HG03196 (cell line): ENCODE measurements at regions not wholly inside any gene's neighbourhood (a gene's known extent, or its start where the extent isn't known, plus 50 kb on each side); places are given as distances from the start of the nearest gene placed in this dataset.
"Not testable (repeated sequence)": the region's sequence is repeated elsewhere in the genome, so short reads cannot be mapped to it uniquely, and the experiment has no call there.

Source experiments
- ATAC-seq: cut with Tn5 transposase; IDR thresholded peaks from one replicate; pipeline ENCODE4 v1.9.1; 2021; ENCODE audit not compliant: unreplicated experiment

- ATAC-seq: no peak
Observed at GRCh38 chr15:39400002-39400401, 180.9 kb upstream of the THBS1 start.

GRCh38 chr15:39400821-39401550, 179.9 kb upstream of the THBS1 start:
- no peak for ATAC-seq

- no peak for ATAC-seq
Observed at GRCh38 chr15:39403640-39404117, 177.2 kb upstream of the THBS1 start.

- ATAC-seq: no peak
Observed at GRCh38 chr15:39404767-39405181, 176.1 kb upstream of the THBS1 start.

- ATAC-seq: no peak
Observed at GRCh38 chr15:39406485-39406884, 174.4 kb upstream of the THBS1 start.

DNA sequence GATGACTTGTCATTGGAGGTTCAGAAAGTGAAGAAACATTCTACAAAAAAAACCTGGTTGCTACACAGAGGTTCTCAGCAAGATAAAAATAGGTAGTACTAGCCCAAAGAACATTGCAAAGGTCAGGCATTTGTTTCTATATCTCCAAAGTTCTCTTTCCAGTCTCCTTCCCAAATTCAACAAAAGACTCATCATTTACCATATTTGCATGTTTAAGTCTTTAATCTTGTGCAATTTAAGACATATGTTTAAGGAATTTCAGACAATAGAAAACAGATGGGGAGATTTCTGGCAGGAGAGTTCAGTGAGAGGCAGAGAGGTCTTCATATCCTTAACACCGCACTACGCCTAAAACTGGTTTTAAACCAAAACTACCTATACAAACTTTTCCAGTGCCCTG, 173.8 kb upstream of the THBS1 start:
- ATAC-seq: no peak

DNA sequence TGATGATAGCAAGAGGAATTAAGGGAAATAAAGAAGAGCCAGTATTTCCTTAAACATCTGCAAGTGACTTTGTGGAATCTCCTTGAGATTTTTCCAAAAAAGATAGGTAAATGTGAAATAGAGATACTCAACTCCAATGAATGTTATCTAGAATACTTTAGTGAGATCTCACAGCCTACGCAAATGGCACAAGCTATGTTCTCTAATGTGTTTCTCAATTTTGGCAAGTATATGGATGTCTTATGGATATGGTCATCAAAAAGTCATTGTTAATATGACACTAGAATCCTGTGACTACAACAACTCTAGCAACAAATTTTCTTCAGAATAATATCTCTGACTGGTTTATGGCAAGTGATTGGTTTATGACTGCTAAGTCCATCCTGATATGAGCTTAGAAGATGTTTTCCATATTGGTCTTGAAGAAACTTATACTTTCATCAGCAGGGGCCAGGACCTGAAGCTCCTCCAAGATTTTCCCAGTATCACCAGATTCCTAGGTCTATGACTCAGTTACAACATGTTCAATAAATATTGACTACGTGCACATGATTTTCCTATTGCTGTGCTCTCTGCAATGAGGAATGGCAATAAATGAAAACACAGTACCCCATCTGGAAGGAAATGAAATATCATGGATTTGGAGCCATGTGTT, 170.9 kb upstream of the THBS1 start:
- no peak for ATAC-seq

GRCh38 chr15:39411102-39411989, 169.5 kb upstream of the THBS1 start:
- ATAC-seq: peak; percentile 92

DNA sequence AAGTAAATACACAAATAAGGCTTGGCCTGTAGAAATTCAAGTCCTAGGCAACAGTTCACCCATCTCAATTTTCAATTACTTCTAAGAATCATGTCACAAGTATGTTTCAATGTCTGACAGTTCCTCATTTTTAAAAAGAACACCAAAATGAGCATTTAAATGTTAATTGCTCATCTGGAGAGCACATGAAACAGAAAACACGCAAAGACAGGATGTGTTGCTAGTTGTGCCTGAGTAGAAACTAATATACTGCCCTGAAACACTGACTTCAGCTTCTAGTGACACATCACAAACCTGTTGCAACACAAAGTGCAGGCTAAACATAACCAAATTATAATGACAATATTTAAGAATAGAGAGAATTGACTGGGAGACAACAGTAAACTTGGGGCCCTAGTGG, 167.3 kb upstream of the THBS1 start:
- ATAC-seq: no peak

DNA sequence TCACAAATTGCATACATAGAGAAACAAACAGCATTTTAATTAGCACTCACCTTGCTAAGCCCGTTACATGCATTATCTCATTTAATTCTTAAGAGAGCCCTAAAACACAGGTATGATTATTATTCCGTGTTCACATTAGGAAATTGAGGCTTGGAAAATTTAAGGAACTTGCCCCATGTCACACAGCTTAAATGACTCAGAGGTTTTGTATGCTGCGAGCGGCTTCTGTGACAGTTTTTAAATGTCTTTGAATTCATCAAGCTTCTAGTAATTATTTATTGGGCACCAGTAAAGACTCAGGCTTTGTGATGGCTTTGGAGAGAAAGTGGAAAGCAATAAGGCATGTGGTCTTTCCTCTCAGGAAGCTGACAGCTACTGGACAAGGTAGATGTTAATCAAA, 166.7 kb upstream of the THBS1 start:
- ATAC-seq: no peak

DNA sequence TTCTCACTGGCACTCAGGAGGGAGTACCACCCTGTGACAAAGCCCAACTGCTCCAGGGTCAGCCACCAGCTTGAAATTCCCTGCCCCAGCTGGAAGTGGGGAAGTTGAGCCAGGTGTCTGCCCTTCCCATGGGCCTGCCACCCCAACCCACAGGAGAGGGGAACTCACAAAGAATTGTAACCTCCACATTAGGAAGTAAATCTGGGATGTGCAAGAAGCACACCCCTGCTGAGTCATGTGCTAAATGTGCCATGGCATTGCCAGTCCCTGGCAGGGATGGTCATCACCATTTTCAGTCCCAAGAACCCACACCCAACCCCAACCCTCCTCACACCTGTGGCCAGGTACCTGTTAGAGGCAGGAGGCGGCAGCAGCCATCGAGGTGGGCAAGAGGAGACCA, 165.2 kb upstream of the THBS1 start:
- no peak for ATAC-seq

GRCh38 chr15:39416258-39416657, 164.6 kb upstream of the THBS1 start:
- ATAC-seq: no peak

DNA sequence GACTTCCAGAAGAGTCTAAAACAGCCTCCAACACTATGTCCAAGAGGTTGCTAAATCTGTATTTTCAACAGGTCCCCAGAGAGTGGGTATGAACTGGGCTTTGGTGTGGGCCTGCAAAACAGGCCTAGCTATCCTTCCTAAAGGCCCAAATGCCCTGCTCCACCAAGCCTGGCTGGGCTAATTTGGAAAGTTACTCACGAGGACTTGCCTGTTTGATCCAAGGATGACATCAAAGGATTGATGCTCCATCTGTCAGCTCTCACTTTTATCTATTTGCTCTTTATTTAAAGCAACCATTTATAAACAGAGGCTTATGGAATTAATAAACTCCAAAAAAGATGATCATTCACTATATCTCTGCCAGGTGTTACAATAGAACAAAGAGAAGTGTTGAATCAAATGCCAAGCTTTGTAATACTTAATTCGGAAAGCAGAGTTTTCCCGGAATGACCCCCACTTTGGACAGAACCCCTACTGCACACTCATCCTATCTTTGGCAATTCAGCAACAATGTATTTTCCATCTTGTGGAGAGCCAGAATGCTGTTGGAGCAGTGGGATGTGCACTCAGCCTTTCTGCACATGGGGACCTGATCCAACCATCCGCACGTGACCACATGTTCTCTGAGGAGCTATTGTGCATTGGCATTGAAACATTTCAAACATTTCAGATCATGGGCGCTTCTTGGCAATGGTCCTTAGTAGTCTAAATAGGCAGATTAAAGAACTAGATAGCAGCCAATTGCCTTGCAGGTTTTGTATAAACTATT, 163.3 kb upstream of the THBS1 start:
- no peak for ATAC-seq

GRCh38 chr15:39419651-39420050, 161.2 kb upstream of the THBS1 start:
- ATAC-seq: no peak

- ATAC-seq: not testable (repeated sequence)
Observed at GRCh38 chr15:39420123-39420852, 160.6 kb upstream of the THBS1 start.

GRCh38 chr15:39420853-39421192, 160.1 kb upstream of the THBS1 start:
- ATAC-seq: not testable (repeated sequence)

DNA sequence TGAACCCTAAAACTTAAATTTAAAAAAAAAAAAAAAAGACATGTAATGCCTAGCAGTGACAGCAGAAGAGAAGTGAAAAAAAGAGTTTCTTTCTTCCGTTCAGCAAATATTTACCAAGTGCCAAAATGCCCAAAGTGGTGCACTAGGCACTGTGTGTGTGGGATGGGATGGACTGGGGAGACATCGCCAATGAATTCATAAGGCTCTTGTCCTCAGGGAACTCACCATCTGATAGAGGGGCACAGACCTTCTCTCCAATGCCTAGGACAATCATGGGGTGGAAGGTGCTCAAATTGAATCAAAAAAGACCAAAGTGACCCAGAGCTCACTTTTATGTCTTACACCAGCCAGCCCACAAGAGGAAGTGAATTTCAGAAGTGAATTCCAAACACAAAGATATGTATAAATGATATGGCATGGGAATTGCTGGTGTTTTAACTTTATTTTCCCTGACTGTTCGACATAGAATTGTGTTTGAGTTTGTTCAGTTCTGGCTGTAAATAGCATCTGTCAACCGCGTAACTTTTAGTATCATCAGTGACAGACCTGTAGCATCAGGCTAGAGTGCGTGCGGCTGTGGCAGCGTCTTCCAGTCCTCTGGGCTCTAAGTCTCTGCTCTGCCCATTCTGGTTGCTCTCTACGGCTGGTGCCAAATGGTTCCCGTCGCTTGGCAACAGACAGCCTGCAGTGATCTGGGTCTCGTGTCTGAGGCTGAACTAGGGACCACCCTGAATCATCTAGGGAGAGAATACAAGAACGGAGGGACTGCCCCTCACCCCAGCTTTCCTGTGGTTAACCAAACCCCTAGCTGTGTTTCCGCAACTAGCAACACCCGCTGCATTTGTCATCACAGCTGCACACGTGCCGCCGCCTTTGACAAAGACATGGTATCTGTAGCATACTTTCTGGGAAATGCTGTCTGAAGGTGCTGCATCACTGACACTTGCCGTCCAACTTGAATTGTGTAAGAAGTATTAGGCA, 154.0 kb upstream of the THBS1 start:
- peak; percentile 91 for ATAC-seq

GRCh38 chr15:39427705-39428104, 153.2 kb upstream of the THBS1 start:
- no peak for ATAC-seq

GRCh38 chr15:39429898-39430357, 151.0 kb upstream of the THBS1 start:
- ATAC-seq: no peak
